ENCODE measurements at regions not wholly inside any gene's neighbourhood (a gene's known extent, or its start where the extent isn't known, plus 50 kb on each side); places are given as distances from the start of the nearest gene placed in this dataset.
"Not testable (repeated sequence)": the region's sequence is repeated elsewhere in the genome, so short reads cannot be mapped to it uniquely, and the experiment has no call there.

DNA sequence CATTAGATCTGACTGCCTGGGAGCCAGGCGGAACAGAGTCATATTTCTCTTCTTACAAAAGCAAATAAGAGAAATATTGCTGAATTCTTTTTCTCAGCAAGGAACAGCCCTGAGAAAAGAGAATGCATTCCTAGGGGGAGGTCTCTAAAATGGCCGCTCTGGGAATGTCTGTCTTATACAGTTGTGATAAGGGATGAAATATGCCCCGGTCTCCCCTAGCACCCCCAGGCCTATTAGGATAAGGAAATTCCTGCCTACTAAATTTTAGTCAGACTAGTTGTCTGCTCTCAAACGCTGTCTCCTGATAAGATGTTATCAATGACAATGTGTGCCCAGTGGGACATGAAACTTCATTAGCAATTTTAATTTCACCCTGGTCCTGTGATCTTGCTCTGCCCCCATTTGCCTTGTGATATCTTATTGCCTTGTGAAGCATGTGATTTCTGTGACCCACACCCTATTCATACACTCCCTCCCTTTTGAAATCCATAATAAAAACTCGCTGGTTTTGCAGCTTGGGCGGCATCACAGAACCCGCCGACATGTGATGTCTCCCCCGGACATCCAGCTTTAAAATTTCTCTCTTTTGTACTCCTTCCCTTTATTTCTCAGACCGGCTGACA, 56.8 kb upstream of the TMEM97 start:
- TF ChIP-seq CTCF, POLR2A (IDR thresholded peaks at IDR 0.05): not testable (repeated sequence)
